MCF 10A (cell line): ENCODE measurements at regions not wholly inside any gene's neighbourhood (a gene's known extent, or its start where the extent isn't known, plus 50 kb on each side); places are given as distances from the start of the nearest gene placed in this dataset.
"Not testable (repeated sequence)": the region's sequence is repeated elsewhere in the genome, so short reads cannot be mapped to it uniquely, and the experiment has no call there.

Source experiments
- BruUV-seq: library from RNA; stranded (reverse); fragments of 400-500 nt; replicated peaks from 2 replicates; lab custom pipeline; 2021; lab: Mats Ljungman, UMichigan
- CTCF ChIA-PET: fragments of 300-600 bp; sonication (Branson Sonifier 250); formaldehyde crosslinking; extraction: SDS; loops from one replicate; lab custom pipeline; 2021; ENCODE audit warnings: antibody characterized with exemption, inconsistent platforms; lab: Yijun Ruan, JAX
- POLR2A ChIA-PET: fragments of 300-600, 350-650 bp; sonication (Branson Sonifier 250); formaldehyde crosslinking; extraction: SDS; loops from one replicate; lab custom pipeline; 2020; ENCODE audit warnings: antibody characterized with exemption, inconsistent platforms; lab: Yijun Ruan, JAX
- DNase-seq: peaks from one replicate; pipeline ENCODE4 v3.0.0-alpha.2; 2018; ENCODE audit not compliant: unreplicated experiment
- H3K27ac Mint-ChIP-seq: one replicate; pipeline ENCODE4 v1.8.0; 2022; ENCODE audit warnings: mild to moderate bottlenecking, low read depth, mixed read lengths; ENCODE audit not compliant: unreplicated experiment
- H3K27me3 Mint-ChIP-seq: one replicate; pipeline ENCODE4 v1.8.0; 2022; ENCODE audit warnings: mixed read lengths; ENCODE audit not compliant: insufficient read depth, unreplicated experiment
- H3K36me3 Mint-ChIP-seq: one replicate; pipeline ENCODE4 v1.8.0; 2022; ENCODE audit warnings: mild to moderate bottlenecking, moderate library complexity, mixed read lengths; ENCODE audit not compliant: insufficient read depth, unreplicated experiment
- H3K4me1 Mint-ChIP-seq: one replicate; pipeline ENCODE4 v1.8.0; 2022; ENCODE audit warnings: mixed read lengths; ENCODE audit not compliant: insufficient read depth, unreplicated experiment
- H3K4me3 Mint-ChIP-seq: one replicate; pipeline ENCODE4 v1.8.0; 2022; ENCODE audit warnings: mild to moderate bottlenecking, moderate library complexity, mixed read lengths; ENCODE audit not compliant: unreplicated experiment
- H3K9me3 Mint-ChIP-seq: one replicate; pipeline ENCODE4 v1.8.0; 2022; ENCODE audit warnings: mixed read lengths; ENCODE audit not compliant: unreplicated experiment
- CTCF ChIP-seq: fragments of 200-600 bp; IDR thresholded peaks from one replicate; pipeline ENCODE4 v1.8.0; 2022; ENCODE audit warnings: antibody characterized with exemption, mild to moderate bottlenecking; ENCODE audit not compliant: unreplicated experiment
- intact Hi-C: fragments of 100-400 bp; cut with micrococcal nuclease; formaldehyde crosslinking; loops from 2 replicates; pipeline ENCODE4 v1.14.1; 2022

GRCh38 chr3:94500146-94500545 lies 437.3 kb downstream of the NSUN3 start:
- intact Hi-C loops, result no loop called here
- ChIA-PET POLR2A (no interaction called here), CTCF (interaction anchor here (0.6 kb wide), 1 partner anchor 14 kb away, joined by 3 read pairs; no protein-coding TSS in a partner anchor)
- no peak overlapping the region for H3K27ac Mint-ChIP-seq
- no peaks in the 10 kb centered on the region for H3K4me1 Mint-ChIP-seq
- DNase-seq, result no peak
- no peaks in the 10 kb centered on the region for H3K27me3 Mint-ChIP-seq
- H3K36me3 Mint-ChIP-seq, result no peaks in the 10 kb centered on the region
- H3K9me3 Mint-ChIP-seq, result peaks cover 7% of the 10 kb centered on the region
- no peak overlapping the region for H3K4me3 Mint-ChIP-seq
- TF ChIP-seq CTCF, result no peak
- no TSS peak for BruUV-seq

- POLR2A ChIA-PET, BruUV-seq, H3K4me3 Mint-ChIP-seq, H3K4me1 Mint-ChIP-seq, intact Hi-C loops, DNase-seq, H3K9me3 Mint-ChIP-seq, H3K36me3 Mint-ChIP-seq, H3K27ac Mint-ChIP-seq, H3K27me3 Mint-ChIP-seq: not testable (repeated sequence)
- CTCF ChIA-PET, result interaction anchor here (0.6 kb wide), 1 partner anchor 140 kb away, joined by 3 read pairs; no protein-coding TSS in a partner anchor
Measured at GRCh38 chr3:94507354-94507753, 444.5 kb downstream of the NSUN3 start.

GRCh38 chr3:94512876-94513275 lies 450.0 kb downstream of the NSUN3 start:
- H3K36me3 Mint-ChIP-seq, result no peaks in the 10 kb centered on the region
- H3K4me1 Mint-ChIP-seq, result no peaks in the 10 kb centered on the region
- intact Hi-C loops, result no loop called here
- H3K27me3 Mint-ChIP-seq, result peaks cover 10% of the 10 kb centered on the region
- CTCF ChIA-PET, result no interaction called here
- no peaks in the 10 kb centered on the region for H3K9me3 Mint-ChIP-seq
- no TSS peak for BruUV-seq
- DNase-seq, result no peak
- TF ChIP-seq CTCF, result no peak
- H3K27ac Mint-ChIP-seq, result no peak overlapping the region
- POLR2A ChIA-PET, result no interaction called here
- no peak overlapping the region for H3K4me3 Mint-ChIP-seq

- Mint-ChIP-seq H3K9me3 (no peaks in the 10 kb centered on the region), H3K4me1 (no peaks in the 10 kb centered on the region), H3K27me3 (peaks cover 17% of the 10 kb centered on the region), H3K36me3 (no peaks in the 10 kb centered on the region), H3K27ac (no peak overlapping the region), H3K4me3 (no peak overlapping the region)
- POLR2A ChIA-PET, result no interaction called here
- DNase-seq, result no peak
- CTCF ChIA-PET, result no interaction called here
- no TSS peak for BruUV-seq
- TF ChIP-seq CTCF, result no peak
- intact Hi-C loops, result no loop called here
Measured at GRCh38 chr3:94513600-94513999, 450.7 kb downstream of the NSUN3 start.

- no peak for DNase-seq
- Mint-ChIP-seq H3K4me1 (no peaks in the 10 kb centered on the region), H3K4me3 (no peak overlapping the region), H3K36me3 (no peaks in the 10 kb centered on the region), H3K9me3 (no peaks in the 10 kb centered on the region), H3K27me3 (peaks cover 39% of the 10 kb centered on the region), H3K27ac (no peak overlapping the region)
- ChIA-PET POLR2A (no interaction called here), CTCF (no interaction called here)
- TF ChIP-seq CTCF, result no peak
- intact Hi-C loops, result no loop called here
- no TSS peak for BruUV-seq
Measured at GRCh38 chr3:94515983-94516382, 453.1 kb downstream of the NSUN3 start.
